Peyer's patch (tissue), 4 donors: ENCODE measurements at regions not wholly inside any gene's neighbourhood (a gene's known extent, or its start where the extent isn't known, plus 50 kb on each side); places are given as distances from the start of the nearest gene placed in this dataset.

Experiments
- POLR2A ChIP-seq, 2 donors: fragments of 450-650 bp; IDR thresholded peaks; one replicate each; pipeline ENCODE4 v1.5.1; 2017; ENCODE audit warnings: antibody characterized with exemption in 2 of 2, mild to moderate bottlenecking in 2 of 2, moderate library complexity in 2 of 2
- TF ChIP-seq, protein P1 (sequence below), 6 experiments: fragments of 450-650 bp in 4 of 6; fragments of 200-600 bp in 2 of 6; sonication (generic) in 1 of 6; IDR thresholded peaks; one replicate each; pipeline ENCODE4 v1.5.1; 2017 to 2019; ENCODE audit warnings: antibody characterized with exemption in 6 of 6, mild to moderate bottlenecking in 3 of 6, moderate library complexity in 1 of 6

DNA sequence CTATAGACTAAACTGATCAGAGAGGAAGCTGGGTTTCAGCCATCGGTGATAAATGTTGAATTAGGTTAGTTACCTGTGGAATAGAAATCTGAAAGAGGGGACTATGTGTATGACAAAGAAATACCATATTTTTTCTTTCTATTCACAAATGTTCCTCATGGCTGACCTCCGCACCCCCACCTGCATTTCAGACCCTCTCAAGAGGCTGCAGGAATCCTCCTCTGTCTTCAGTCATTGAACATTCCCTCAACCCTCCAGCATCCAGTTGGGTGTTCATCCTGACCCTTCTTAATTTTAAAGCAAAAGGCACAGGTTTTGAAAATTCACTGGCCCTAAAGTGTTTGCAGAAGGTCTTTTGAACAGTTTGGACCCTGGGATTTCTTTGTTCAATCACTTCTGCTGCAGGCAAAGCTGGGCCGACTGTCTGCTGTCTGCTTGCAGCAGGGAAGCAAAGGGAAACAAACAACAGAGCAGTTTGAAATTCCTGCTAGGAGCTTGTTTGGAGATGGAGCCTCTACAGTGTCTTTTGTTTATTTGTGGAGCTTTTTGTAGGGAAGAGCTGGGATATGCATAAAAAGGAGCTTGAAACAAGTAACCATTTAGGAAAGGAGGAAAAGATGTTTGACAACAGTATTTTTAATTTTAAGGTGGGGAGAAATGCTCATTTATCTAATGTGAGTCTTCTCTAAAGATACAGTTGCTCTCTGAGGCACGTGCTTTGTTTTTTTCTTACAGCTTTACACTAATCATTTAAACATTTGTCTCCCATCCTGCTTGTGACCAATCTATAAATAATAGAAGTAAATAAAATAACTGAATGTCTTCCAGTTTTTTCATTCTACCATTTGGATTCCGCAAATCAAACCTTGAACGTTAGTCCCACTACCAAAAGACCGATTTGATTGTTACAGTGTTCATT, 213.3 kb upstream of the MMADHC start:
- TF ChIP-seq, protein P1, sequence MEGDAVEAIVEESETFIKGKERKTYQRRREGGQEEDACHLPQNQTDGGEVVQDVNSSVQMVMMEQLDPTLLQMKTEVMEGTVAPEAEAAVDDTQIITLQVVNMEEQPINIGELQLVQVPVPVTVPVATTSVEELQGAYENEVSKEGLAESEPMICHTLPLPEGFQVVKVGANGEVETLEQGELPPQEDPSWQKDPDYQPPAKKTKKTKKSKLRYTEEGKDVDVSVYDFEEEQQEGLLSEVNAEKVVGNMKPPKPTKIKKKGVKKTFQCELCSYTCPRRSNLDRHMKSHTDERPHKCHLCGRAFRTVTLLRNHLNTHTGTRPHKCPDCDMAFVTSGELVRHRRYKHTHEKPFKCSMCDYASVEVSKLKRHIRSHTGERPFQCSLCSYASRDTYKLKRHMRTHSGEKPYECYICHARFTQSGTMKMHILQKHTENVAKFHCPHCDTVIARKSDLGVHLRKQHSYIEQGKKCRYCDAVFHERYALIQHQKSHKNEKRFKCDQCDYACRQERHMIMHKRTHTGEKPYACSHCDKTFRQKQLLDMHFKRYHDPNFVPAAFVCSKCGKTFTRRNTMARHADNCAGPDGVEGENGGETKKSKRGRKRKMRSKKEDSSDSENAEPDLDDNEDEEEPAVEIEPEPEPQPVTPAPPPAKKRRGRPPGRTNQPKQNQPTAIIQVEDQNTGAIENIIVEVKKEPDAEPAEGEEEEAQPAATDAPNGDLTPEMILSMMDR (IDR thresholded peaks at IDR 0.05): no peak
- TF ChIP-seq POLR2A (IDR thresholded peaks at IDR 0.05): no peak
